HepG2 (cell line): ENCODE measurements at regions not wholly inside any gene's neighbourhood (a gene's known extent, or its start where the extent isn't known, plus 50 kb on each side); places are given as distances from the start of the nearest gene placed in this dataset.

ENCODE experiments used
- ATAC-seq: fragments of 200-7000 bp; cut with Tn5 transposase; 3 replicates; pipeline ENCODE4 v1.9.1; 2020; ENCODE audit warnings: mild to moderate bottlenecking, moderate library complexity
- BruUV-seq: library from RNA; stranded (reverse); fragments of 400-500 nt; replicated peaks from 2 replicates; lab custom pipeline; 2021; lab: Mats Ljungman, UMichigan
- CTCF ChIA-PET: fragments of 300-600 bp; formaldehyde crosslinking; extraction: SDS; loops from one replicate; lab custom pipeline; 2021; ENCODE audit warnings: low total read pairs, inconsistent platforms, low intra/inter-chr PET ratio; lab: Yijun Ruan, JAX
- POLR2A ChIA-PET: fragments of 350-600 bp; sonication (Branson Sonifier 250); formaldehyde crosslinking; loops from one replicate; lab custom pipeline; 2020; ENCODE audit warnings: antibody characterized with exemption, inconsistent platforms; lab: Yijun Ruan, JAX
- DNase-seq: peaks from one replicate; pipeline ENCODE4 v3.0.0-alpha.2; 2015; ENCODE audit warnings: low spot score
- FAIRE-seq: peaks from 3 replicates; lab custom pipeline; 2011; peaks lifted over from hg19 to GRCh38; lab: Jason Lieb, UNC
- H2AFZ ChIP-seq: one replicate; pipeline ENCODE4 v1.6.1; 2011; ENCODE audit warnings: low read length, inconsistent platforms
- H3K27ac ChIP-seq: fragments of 300-600 bp; 3 replicates; pipeline ENCODE4 v1.8.0; 2011; ENCODE audit warnings: mixed run types, mild to moderate bottlenecking, mixed read lengths, low read length, inconsistent platforms; ENCODE audit not compliant: insufficient read depth; ENCODE audit errors: extremely low read length
- H3K27me3 ChIP-seq, 2 experiments: fragments of 200-600 bp in 1 of 2; 2 replicates in 1 of 2; 3 replicates in 1 of 2; pipeline versions ENCODE4 v1.6.0 to v1.8.0; 2011; ENCODE audit warnings: low read length in 2 of 2, mild to moderate bottlenecking in 2 of 2, moderate library complexity in 2 of 2, inconsistent platforms in 1 of 2; ENCODE audit not compliant: insufficient read depth in 2 of 2, control insufficient read depth in 1 of 2
- H3K36me3 ChIP-seq, 2 experiments: fragments of 200-600 bp in 1 of 2; replicated peaks in 1 of 2; 2 replicates in 1 of 2; 3 replicates in 1 of 2; pipeline versions ENCODE4 v1.5.1 to v1.8.0; 2011; ENCODE audit warnings: low read length in 2 of 2, inconsistent platforms in 1 of 2; ENCODE audit not compliant: insufficient read depth in 2 of 2, control insufficient read depth in 1 of 2
- H3K4me1 ChIP-seq: 2 replicates; pipeline ENCODE4 v1.5.1; 2012; ENCODE audit warnings: low read length, inconsistent platforms; ENCODE audit not compliant: insufficient read depth
- H3K4me2 ChIP-seq: 2 replicates; pipeline ENCODE4 v1.6.0; 2011; ENCODE audit warnings: low read depth, low read length, inconsistent platforms
- H3K4me3 ChIP-seq, 3 experiments: fragments of 200-600 bp in 1 of 3; sonication (generic), shearing (Covaris generic) in 1 of 3; replicated peaks in 1 of 3; 2 replicates each; pipeline ENCODE4 v1.5.1; 2011 to 2016; ENCODE audit warnings: low read length in 3 of 3, inconsistent platforms in 2 of 3, low read depth in 2 of 3, mild to moderate bottlenecking in 2 of 3, control low read depth in 1 of 3, mixed read lengths in 1 of 3; ENCODE audit not compliant: insufficient read depth in 1 of 3
- H3K79me2 ChIP-seq: one replicate; pipeline ENCODE4 v1.6.1; 2011; ENCODE audit warnings: low read length, inconsistent platforms; ENCODE audit not compliant: insufficient read depth
- H3K9ac ChIP-seq: 2 replicates; pipeline ENCODE4 v1.6.0; 2011; ENCODE audit warnings: mild to moderate bottlenecking, low read depth, low read length, inconsistent platforms; ENCODE audit not compliant: insufficient read depth
- H3K9me3 ChIP-seq: 2 replicates; pipeline ENCODE4 v1.5.1; 2012; ENCODE audit warnings: mild to moderate bottlenecking, low read length
- H4K20me1 ChIP-seq: 2 replicates; pipeline ENCODE4 v1.6.0; 2011; ENCODE audit warnings: inconsistent platforms, mild to moderate bottlenecking, low read length, moderate library complexity; ENCODE audit not compliant: insufficient read depth
- CBFB ChIP-seq: sonication (generic); formaldehyde crosslinking; IDR thresholded peaks from 2 replicates; pipeline ENCODE4 v1.4.0; 2020; ENCODE audit warnings: missing genetic modification reagents
- HES4 ChIP-seq: sonication (generic); formaldehyde crosslinking; IDR thresholded peaks from 2 replicates; pipeline ENCODE4 v1.9.0; 2021; ENCODE audit warnings: mild to moderate bottlenecking, missing genetic modification reagents, borderline replicate concordance
- IKZF1 ChIP-seq: fragments of 450-650 bp; IDR thresholded peaks from 2 replicates; pipeline ENCODE4 v1.7.1; 2016
- NR2F2 ChIP-seq: IDR thresholded peaks from 2 replicates; pipeline ENCODE4 v1.6.1; 2012; ENCODE audit warnings: low read depth, inconsistent platforms, borderline replicate concordance
- SRF ChIP-seq: IDR thresholded peaks from 2 replicates; pipeline ENCODE4 v1.6.1; 2011; ENCODE audit warnings: mild to moderate bottlenecking, low read depth, low read length, moderate library complexity
- TCF7L2 ChIP-seq: IDR thresholded peaks from 2 replicates; pipeline ENCODE4 v1.6.1; 2011; ENCODE audit warnings: mild to moderate bottlenecking, low read depth, low read length, moderate library complexity
- THAP9 ChIP-seq: sonication (generic); formaldehyde crosslinking; IDR thresholded peaks from 2 replicates; pipeline ENCODE4; 2020; ENCODE audit warnings: missing genetic modification reagents, mild to moderate bottlenecking, borderline replicate concordance
- ZFX ChIP-seq: sonication (generic); formaldehyde crosslinking; IDR thresholded peaks from 2 replicates; pipeline ENCODE4 v1.4.0; 2020; ENCODE audit warnings: mild to moderate bottlenecking, low read depth, missing genetic modification reagents, moderate library complexity
- ZNF251 ChIP-seq: sonication (generic); formaldehyde crosslinking; IDR thresholded peaks from 2 replicates; pipeline ENCODE4 v1.9.0; 2021; ENCODE audit warnings: mild to moderate bottlenecking, missing genetic modification reagents
- ZNF850 ChIP-seq: sonication (generic); formaldehyde crosslinking; conservative IDR thresholded peaks from 2 replicates; pipeline ENCODE4 v1.9.0; 2021; ENCODE audit warnings: mild to moderate bottlenecking, missing genetic modification reagents
- WGBS: methylation state at CpG from one replicate; pipeline ENCODE4 v1.1.6; 2017; ENCODE audit warnings: low lambda C conversion rate; 5-methylcytosine and 5-hydroxymethylcytosine counted together
- in situ Hi-C: cut with HindIII; loops from 2 replicates; pipeline ENCODE4 v1.10.0; 2017; ENCODE audit warnings: low pct_unique_long_range_greater_than_20kb; ENCODE audit not compliant: extremely low pct_ligation_motif_present
- intact Hi-C: fragments of 100-400 bp; cut with micrococcal nuclease; formaldehyde crosslinking; loops from one replicate; pipeline ENCODE4 v1.10.0; 2022; ENCODE audit not compliant: unreplicated experiment

DNA sequence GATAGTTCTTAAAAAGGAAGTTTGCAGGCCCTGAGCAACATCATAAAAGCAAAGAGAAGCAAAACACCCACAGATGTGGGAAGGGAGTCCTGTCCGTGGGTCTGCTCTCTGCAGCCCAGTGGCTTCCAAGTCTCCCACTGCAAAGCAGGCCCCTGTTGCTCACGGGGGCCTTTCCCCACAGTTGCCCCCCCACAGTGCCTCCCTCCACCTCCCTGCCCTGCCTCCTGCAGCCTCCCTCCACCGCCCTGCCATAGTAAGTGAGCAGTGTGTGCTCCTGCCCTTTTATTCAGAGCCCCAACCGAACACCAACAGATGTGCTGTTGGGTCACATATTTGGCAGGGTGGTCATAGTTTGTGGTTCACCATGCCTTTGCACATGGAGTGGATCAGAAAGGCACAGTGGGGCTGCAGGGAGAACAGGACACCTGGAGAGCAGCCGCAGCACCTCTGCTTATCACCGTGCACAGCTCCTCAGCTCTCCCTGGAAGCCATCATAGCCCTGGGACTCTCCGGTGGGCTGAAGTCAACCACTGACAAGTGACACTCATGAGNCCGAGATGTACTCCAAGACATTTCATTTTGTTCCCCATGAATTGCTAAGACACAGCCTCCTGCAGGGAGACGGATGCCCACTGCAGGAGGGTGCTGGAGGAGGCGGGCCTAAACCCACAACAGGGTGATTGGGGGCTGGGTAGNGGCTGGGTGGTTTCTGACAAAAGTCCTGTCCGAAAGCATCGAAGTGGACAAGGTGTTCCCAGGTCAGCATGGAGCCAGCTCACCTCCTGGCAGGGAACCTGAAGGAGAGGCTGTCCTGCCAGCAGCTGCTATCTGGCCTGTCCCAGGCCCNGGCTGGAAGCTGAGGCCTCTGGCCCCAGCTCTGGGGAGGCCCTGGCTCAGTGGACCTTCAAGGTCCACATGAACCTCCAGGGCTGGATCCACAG is 278.9 kb downstream of the GADD45G start:
- DNase-seq: no peak
- no peak for ATAC-seq
- TF ChIP-seq SRF (no peak), IKZF1 (no peak), HES4 (CRISPR knock-in tag) (no peak), TCF7L2 (no peak), ZFX (CRISPR knock-in tag) (no peak)
- H3K4me2 ChIP-seq: no peak overlapping the region
- ChIA-PET CTCF (no interaction called here), POLR2A (no interaction called here)
- H3K4me3 ChIP-seq: no peak overlapping the region
- H3K4me1 ChIP-seq: no peaks in the 10 kb centered on the region
- H3K9me3 ChIP-seq: no peaks in the 10 kb centered on the region
- no peaks in the 10 kb centered on the region for H4K20me1 ChIP-seq
- H3K27me3 ChIP-seq: no peaks in the 10 kb centered on the region
- no peak overlapping the region for H2AFZ ChIP-seq
- no peak for FAIRE-seq
- WGBS: 31% methylated on average over 7 of the region's 12 CpGs
- H3K79me2 ChIP-seq: no peaks in the 10 kb centered on the region
- no TSS peak for BruUV-seq
- no peak overlapping the region for H3K27ac ChIP-seq
- in situ Hi-C loops: no loop called here
- no peaks in the 10 kb centered on the region for H3K36me3 ChIP-seq
- H3K9ac ChIP-seq: no peak overlapping the region
- intact Hi-C loops: no loop called here

- H3K79me2 ChIP-seq: no peaks in the 10 kb centered on the region
- no peak overlapping the region for H3K4me3 ChIP-seq
- H3K27me3 ChIP-seq: no peaks in the 10 kb centered on the region
- no peak overlapping the region for H2AFZ ChIP-seq
- H3K4me1 ChIP-seq: no peaks in the 10 kb centered on the region
- BruUV-seq: no TSS peak
- no peak overlapping the region for H3K9ac ChIP-seq
- in situ Hi-C loops (no loop called here), intact Hi-C loops (no loop called here)
- no peak overlapping the region for H3K27ac ChIP-seq
- 20% methylated on average over 13 of the region's 13 CpGs for WGBS
- CTCF ChIA-PET: no interaction called here
- H3K36me3 ChIP-seq: no peaks in the 10 kb centered on the region
- DNase-seq (no peak), ATAC-seq (no peak), FAIRE-seq (no peak)
- no peaks in the 10 kb centered on the region for H4K20me1 ChIP-seq
- H3K9me3 ChIP-seq: no peaks in the 10 kb centered on the region
- POLR2A ChIA-PET: no interaction called here
- H3K4me2 ChIP-seq: no peak overlapping the region
- TF ChIP-seq NR2F2 (no peak), CBFB (CRISPR knock-in tag) (no peak), ZNF850 (CRISPR knock-in tag) (no peak), ZNF251 (no peak), THAP9 (CRISPR knock-in tag) (no peak)
Observed at GRCh38 chr9:89884356-89885083, 279.7 kb downstream of the GADD45G start.
